Right hindlimb (tissue), 1 donor: ENCODE measurements at regions not wholly inside any gene's neighbourhood (a gene's known extent, or its start where the extent isn't known, plus 50 kb on each side); places are given as distances from the start of the nearest gene placed in this dataset.

Source experiments
- DNase-seq: peaks from one replicate; pipeline ENCODE4 v3.0.0-alpha.2; 2018

DNA sequence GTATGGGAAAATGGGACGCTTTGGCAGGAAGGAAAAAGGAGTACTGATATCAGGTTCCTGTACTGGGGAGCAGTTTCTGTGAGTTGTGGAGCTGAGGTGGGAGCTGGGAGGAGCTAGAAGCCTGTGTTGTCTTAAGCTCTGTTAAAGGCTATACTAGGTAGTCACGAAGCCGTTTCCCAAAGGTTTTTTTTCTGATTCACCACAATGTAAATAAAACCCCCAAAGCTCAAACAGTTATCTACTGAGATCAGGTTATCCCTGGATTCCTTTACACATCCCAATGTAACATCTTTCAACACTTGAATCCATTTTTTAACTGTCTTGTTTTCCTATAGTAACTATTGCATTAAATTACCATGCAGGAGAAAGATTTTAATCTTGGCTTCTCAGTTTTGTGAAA lies 297.4 kb upstream of the SFRP2 start:
- no peak for DNase-seq

GRCh38 chr4:154084864-154085263 lies 296.0 kb upstream of the SFRP2 start:
- DNase-seq = no peak

DNA sequence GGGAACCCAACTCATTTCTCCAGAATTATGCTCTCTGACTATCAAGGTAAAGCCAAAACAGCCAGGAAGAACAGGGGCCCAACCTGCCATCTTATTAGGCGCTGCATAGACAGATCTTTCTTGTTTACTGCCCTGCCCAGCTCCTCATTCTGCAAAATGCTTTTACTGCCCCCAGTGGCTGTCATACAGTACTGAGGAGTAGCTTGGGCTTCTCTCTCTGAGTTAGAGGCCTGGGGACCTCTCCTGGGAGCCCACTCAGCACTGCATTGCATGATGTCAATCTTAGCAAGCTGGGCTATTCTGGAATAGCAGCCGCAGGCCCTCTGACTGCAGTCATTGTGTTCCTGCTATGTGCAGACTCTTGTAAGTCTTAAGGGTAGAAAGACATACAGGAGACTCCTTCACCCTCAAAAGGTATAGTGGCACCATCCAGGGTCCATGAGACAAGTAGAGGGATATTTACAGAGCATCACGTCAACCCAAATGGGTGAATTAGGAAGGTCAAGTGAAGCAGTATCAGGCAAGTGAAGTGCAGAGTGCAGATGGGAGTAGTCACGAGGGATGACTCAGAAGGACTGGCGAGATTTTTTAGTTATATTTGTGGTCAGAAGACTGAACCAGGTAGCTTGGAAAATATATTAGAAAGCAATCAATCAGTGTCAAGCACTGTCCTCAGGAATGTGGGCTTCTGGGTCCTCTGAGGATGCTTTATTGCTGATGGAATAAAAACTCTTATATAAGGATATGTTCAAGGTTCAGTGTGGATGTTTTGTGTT lies 294.1 kb upstream of the SFRP2 start:
- DNase-seq = peak; percentile 36

GRCh38 chr4:154081391-154081790 lies 292.5 kb upstream of the SFRP2 start:
- DNase-seq = no peak

- no peak for DNase-seq
Measured at GRCh38 chr4:154078504-154079350, 289.8 kb upstream of the SFRP2 start.

DNA sequence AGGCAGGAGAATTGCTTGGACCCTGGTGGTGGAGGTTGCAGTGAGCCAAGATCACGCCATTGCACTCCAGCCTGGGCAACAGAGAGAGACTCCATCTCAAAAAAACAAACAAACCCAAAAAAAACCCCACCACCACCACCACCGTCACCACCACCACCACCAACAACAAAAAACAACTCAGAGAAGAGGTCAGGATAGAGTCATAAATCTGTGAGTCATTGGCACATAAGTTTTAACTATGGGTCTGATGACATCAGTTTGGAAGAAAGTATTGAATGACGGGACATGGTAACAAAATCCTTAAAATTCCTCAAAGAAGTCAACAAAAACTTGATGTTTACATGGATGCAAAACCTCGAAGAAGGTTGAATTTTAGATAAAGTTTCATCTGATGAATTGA lies 288.0 kb upstream of the SFRP2 start:
- no peak for DNase-seq

DNA sequence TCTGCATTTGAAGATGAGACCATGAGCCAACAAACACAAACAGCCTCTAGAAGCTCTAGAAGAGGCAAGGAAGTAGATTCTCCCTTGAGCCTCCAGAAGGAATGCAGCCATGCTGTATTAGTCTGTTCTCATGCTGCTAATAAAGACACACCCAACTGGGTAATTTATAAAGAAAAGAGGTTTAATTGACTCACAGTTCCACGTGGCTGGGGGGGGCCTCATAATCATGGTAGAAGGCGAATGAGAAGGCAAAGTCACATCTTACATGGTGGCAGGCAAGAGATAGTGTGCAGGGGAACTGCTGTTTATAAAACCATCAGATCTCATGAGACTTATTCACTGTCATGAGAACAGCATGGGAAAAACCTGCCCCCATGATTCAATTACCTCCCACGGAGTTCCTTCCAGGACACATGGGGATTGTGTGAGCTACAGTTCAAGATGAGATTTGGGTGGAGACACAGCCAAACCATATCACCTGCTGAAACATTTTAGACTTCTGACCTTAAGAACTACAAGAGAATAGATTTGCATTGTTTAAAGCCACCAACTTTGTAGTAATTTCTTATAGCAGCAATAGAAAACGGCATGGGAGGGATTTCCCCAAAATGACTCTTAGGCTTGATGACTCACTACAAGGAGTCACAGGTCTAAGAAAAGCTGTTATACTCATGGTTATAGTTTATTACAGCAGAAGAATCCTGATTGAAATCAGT lies 284.4 kb upstream of the SFRP2 start:
- no peak for DNase-seq

DNA sequence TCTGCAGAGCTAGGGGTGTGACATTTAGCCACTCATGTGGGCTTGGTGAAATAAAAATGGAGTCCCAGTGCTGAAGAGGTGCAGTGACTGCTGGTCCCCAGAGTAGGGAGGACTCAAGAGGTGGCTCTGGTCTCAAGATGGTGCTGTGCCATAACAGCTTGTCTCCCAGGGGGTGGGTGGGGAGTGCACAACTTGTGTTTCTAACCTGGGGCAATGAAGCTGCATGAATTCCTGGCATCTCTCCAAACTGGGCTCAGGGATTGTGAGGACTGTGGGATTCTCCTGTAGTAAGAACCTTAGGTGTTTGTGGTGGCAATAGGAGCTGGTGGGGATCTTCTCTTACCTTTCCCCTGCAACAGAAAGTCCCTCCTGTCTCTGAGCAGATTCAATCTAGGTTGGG lies 278.9 kb upstream of the SFRP2 start:
- DNase-seq = no peak

- no peak for DNase-seq
Measured at GRCh38 chr4:154065368-154065767, 276.5 kb upstream of the SFRP2 start.

- no peak for DNase-seq
Measured at GRCh38 chr4:154064244-154064643, 275.4 kb upstream of the SFRP2 start.

DNA sequence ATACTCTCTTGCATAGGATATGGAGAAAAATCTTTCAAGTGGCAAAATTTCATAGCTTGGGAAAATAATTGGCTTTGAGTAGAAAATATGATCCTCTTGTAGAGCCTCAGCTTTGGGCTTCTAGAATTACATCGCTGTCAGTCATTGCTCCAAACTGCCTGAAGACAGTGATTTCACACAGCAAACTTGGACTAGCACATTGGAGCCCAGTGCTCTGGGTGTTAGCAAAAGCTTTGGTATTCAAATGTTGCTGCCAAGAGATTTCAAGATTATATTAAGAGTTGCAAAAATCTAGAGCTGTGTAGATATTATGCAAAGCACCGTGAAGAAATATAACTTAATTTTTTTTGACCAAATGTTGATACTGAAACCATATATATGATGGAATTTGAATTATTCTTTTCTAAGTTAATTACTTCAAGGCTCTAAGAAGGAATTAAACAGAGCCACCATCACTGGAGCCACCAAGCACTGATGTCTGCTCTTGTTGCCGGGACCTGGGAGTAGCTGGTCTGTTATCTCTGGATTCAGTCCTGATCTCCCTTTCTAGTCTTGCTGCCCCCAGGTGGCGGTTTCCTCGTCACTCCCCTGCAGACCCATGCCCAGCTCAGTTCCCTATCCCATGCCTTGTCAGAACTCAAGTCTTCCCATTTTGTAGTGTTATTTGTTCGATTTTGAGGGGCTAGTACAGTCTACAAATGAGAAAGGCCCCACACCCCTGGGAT lies 260.7 kb upstream of the SFRP2 start:
- no peak for DNase-seq

- DNase-seq = no peak
Measured at GRCh38 chr4:154047733-154048132, 258.9 kb upstream of the SFRP2 start.

DNA sequence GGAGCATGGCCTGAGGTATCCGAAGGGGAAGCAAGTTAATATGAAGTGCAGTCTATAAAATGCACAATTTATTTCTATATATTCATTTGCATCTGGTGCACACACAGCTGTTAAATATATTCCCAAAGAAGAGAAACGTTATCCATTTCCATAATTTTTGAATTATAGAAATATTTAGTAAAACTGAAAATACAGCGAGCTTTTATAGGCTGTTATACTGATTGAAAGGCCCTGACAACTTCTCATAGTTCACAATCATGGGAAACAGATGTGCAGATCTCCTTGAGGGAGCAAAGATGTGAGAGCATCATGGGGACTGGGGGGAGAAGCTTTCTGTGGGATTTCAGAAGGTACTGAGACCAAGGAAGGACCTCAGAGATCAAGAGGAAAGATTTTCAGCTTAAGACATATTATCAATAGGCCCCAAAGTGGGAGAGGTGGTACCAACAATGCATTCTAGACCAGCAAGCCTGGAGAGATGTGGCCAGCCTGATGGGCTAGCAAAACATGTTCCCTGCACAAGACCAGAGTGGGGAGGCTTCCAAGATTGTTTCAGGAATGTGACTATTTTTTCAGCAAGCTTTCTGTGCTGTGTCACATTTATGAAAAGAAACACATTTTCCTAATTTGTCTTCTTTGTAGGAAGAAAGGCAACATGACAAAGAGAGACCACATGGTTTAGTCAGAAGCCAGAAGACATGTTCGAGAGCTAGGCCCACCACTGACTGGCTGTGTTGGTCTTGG lies 256.0 kb upstream of the SFRP2 start:
- DNase-seq = no peak

- DNase-seq = no peak
Measured at GRCh38 chr4:154044108-154044531, 255.2 kb upstream of the SFRP2 start.

- no peak for DNase-seq
Measured at GRCh38 chr4:154041640-154042039, 252.8 kb upstream of the SFRP2 start.

DNA sequence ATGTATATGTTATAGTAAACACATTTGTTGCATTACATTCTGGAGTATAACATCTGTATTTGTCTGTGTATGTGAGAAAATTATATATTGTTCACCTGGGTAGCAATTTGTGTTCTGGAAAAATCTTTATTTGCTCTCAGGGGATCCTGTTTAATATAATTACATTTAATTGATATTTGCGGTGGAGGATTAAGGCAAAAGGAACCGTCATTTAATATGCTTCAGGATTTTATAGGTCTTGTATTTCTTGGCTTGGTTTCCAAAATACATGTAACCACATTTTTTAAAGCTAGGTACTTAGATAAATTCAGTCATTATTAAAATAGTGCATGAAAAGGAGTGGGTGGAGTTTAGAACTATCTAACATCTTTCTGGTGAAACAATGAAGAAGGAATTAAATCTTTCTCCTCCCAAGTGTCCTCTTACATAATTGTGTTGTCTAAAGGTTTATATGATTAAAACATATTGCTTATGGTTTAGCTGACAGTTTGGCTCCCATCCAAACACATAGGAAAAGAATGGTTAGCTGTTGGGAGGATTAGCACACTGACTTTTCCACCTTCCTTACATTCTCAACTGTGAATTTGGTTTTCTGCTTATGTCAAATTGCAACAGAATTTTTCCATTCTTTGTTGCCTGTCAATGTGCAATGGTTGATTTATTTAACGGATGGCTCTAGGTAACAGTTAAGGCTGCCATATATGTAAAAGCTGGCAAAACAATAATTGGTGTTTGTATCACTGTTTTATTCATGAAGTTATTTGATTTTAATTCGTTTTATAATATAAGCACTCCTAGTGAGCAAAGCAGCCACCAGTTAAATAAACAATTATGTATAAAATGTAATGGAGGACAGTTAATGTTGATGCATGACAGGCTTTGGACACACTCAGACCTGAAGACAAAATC lies 250.8 kb upstream of the SFRP2 start:
- DNase-seq = no peak

DNA sequence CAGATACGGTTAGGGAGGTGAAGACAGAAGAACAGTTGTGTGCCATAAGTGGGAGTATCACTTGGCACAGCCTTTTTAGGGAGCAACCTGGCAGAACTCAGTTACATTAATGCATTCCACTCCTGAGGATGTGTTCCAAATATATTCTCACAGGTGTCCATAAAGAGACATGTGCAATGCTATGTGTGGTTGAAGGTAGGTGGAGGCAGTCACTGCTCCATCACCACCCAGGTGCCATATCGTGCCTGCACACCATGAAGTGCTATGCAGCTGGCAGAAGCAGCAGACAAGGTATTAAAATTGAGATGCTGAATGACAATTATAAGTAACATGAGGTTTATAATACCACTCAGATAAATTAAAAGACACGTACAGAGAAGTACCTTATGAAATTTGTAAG lies 248.0 kb upstream of the SFRP2 start:
- DNase-seq = no peak

GRCh38 chr4:154035341-154035740 lies 246.5 kb upstream of the SFRP2 start:
- no peak for DNase-seq

GRCh38 chr4:154033921-154034320 lies 245.0 kb upstream of the SFRP2 start:
- DNase-seq = no peak

DNA sequence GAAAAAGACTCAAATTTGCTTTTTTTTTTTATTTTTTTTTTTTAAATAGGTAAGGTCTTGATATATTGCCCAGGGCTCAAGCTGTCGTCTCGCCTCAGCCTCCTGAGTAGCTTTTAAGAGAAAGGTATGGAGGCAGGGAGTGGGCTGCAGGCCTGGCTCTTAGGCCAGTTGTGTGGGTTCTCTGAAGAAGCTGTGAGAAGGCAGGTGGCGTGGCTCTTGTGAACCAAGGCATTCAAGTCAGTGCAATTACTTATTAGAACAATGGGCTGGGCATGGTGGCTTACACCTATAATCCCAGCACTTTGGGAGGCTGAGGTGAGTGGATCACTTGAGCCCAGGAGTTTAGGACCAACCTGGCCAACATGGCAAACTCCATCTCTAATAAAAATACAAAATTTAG lies 244.0 kb upstream of the SFRP2 start:
- DNase-seq = no peak

DNA sequence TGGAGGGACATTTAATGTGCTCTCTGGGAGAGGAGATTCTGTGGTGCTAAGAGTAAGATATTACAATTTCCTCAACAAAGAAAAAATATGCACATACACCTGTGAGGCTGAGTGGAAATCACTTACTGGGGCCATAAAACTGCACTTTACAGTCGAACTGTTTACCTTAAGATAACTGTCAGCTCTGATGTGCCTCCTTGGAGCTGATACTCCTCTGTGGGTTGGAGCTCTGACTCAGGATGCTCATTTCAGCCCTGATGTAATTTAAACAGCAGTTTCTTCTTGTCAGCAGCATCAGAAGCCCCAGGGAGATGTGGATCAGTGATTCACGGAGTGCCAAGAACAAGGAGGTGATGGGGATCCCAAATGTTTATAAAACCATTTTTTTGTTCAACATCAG lies 241.9 kb upstream of the SFRP2 start:
- no peak for DNase-seq
